Activated CD4-positive, alpha-beta T cell treated with anti-CD3 and anti-CD28 coated beads for 4 hours (primary cell): ENCODE measurements at regions not wholly inside any gene's neighbourhood (a gene's known extent, or its start where the extent isn't known, plus 50 kb on each side); places are given as distances from the start of the nearest gene placed in this dataset.
"Not testable (repeated sequence)": the region's sequence is repeated elsewhere in the genome, so short reads cannot be mapped to it uniquely, and the experiment has no call there.

ENCODE experiments used
- DNase-seq, 2 donors: peaks; one replicate each; pipeline ENCODE4 v3.0.0-alpha.2; 2020

DNA sequence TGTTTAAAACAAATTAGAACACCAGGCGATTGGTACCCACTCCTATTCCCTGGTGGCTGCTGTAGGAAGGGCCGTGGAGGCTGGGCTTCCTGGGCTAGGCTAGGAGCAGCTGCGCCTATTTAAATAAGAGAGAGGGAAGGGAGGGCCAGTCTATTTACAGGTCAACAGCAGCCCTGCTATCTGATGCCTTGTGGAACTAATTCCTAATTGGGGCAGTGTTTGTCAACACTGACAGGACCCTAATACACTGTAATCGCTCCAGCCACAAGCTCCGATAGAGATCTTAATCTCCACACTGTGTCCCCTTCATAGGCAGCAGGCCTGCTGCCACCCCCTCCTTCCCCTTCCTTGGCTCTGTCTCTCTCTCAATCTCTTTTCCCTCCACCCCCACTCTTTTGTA lies 116.9 kb upstream of the SOX14 start:
- DNase-seq: no peak

DNA sequence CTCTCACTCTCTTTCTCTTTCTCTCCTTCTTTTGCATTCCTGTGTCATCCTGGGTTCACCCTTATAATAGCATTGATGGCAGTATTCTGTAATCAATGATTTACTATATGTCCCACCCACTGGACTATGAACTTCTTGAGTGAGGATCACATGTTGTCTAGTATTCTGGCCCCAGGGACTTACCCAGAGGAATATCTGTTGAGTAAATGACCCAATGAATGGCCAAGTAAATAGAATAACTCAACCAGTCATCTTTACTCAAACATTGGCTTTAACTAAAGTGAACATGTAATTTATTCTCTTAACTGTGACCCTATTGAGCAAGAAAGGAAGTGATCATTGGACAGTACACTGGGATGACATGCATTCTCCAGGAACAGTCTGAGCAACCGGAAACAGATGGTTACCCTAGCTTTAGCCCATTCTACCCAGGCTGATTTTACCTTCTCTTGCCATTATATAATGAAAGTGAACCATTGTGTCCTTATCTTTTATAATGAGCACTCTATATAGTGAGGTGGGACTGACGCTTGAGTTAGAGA lies 94.5 kb upstream of the SOX14 start:
- no peak for DNase-seq

DNA sequence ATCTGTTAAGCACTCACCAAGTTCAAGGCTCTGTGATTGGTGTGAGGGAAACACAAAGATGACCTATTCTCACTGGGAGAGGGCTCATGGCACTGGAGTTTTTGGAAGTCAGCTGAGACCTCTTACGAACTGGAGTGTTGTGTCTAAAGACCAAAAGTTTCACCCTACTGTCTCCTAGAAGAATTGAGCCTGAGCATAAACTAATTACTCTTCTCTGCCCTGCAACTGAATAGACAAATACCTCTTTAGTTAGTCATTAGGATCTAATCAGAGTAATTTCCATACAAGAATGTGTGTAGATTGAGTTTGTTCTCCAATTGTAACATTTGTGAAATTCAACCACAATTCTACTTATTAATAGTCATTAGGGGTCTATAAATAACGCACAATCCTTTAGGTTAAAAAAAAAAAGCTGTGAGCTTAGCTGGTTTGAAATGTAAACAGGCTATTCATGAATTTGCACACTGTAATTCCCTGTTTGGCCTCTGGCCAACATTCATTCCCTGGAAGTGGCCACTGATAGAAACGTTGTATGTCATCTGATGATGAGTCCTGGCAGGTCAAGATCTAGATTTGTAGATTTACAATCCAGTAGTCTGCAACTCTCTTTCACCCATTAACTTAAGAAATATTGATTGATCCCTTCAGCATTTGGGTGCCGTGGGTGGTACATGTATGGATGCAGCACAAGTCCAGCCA lies 76.8 kb upstream of the SOX14 start:
- DNase-seq: no peak

- DNase-seq: no peak
These were observed 71.2 kb upstream of the SOX14 start for GRCh38 chr3:137692803-137693431.

DNA sequence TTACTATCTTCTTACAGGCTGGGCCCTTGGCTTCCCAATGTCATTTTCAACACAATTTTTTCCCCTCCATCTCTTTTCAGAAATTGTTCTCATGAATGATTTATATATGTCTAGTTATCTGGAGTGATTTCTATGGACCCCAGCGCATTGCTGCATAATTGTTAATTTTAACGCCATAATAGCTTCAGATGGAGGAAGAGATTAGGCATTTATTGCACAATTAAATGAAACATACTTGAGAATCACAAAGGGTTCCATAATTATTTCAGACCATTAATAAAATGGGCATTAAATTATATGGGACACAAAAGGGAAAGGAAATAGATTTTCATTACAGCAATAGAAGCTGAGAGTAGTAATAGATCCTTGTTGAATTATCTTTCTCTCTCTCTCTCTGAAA lies 70.3 kb upstream of the SOX14 start:
- no peak for DNase-seq

DNA sequence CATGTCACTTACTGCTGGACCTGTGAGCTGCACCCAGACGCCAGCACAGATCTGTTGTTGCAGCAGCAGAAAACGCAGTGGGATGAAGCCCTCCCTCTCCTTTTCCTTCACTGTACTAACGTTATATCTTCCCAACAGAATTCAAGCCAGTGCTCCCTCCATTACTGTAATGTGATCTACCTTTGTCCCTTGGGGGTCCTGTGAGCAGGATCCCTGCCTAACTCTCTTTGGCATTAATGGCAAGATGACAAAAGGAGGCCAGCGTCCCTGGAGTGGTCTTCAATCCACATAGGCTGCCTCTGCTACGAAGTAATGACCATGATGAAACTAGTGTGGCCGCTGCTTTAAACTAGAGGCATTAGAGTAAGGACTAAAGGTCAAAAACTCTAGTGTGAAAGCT lies 69.3 kb upstream of the SOX14 start:
- DNase-seq: no peak

DNA sequence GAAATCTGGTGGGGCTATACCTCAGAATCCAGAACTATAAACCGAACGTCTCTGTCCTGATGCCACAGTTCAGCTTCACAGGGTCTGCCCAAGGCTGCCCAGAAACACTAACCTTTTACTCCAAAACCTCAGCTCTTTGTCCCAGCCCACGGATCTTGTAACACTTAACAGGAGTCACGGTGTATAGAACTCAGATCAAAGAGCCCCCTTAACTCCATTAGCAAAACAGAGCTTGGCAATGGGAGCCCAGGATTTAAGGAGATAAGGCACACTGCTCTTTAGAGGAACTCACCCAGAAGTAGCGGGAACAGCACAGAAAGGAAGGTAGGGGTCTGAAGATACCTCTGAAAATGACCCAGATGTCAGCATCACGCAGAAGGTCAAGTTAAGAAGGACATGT lies 68.8 kb upstream of the SOX14 start:
- DNase-seq: no peak

GRCh38 chr3:137709011-137709601 lies 55.0 kb upstream of the SOX14 start:
- DNase-seq: no peak

DNA sequence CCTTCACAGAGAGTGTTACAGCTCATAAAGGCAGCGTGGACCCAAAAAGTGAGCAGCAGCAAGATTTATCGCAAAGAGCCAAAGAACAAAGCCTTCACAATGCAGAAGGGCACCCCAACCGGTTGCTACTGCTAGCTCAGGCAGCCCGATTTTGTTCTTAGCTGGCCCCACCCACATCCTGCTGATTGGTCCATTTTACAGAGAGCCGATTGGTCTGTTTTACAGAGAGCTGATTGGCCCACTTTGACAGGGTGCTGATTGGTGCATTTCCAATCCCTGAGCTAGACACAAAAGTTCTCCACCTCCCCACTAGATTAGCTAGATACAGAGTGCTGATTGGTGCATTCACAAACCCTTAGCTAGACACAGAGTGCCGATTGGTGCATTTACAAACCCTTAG lies 50.1 kb upstream of the SOX14 start:
- not testable (repeated sequence) for DNase-seq
